HG02884 (cell line): ENCODE measurements at regions not wholly inside any gene's neighbourhood (a gene's known extent, or its start where the extent isn't known, plus 50 kb on each side); places are given as distances from the start of the nearest gene placed in this dataset.

Experiments
- ATAC-seq: cut with Tn5 transposase; IDR thresholded peaks from one replicate; pipeline ENCODE4 v1.9.1; 2021; ENCODE audit warnings: mild to moderate bottlenecking, moderate library complexity; ENCODE audit not compliant: unreplicated experiment

DNA sequence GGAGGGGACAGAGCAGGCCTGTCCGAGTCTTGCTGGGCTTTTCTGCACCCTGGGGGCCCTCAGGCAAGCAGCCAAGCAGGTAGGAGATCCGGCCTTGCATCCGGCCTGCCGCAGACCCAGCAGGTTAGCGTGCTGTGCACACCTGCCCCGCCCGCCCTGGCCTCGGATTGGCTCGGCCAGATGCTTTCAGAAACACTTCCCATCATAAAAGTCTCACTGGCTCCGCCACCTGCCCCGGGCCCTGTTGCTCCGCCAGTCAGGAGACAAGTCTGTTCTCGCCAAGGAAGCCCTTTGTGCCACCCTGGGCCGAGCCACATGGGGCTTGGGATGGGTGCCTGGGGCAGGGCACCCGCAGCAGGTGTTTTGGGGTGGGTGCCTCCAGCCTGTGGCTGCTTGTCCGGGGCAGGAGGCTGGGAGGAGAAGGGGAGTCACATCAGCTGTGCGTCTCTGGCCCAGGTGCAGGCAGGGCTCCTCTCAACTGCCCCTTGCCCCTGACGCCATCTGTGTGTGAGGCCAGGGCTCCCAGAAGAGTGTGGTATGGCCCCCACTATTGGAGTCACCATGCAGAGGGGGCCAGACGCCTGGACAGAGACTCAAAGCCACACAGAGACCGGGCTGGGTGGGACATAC is 228.2 kb upstream of the GSE1 start:
- ATAC-seq, result no peak

DNA sequence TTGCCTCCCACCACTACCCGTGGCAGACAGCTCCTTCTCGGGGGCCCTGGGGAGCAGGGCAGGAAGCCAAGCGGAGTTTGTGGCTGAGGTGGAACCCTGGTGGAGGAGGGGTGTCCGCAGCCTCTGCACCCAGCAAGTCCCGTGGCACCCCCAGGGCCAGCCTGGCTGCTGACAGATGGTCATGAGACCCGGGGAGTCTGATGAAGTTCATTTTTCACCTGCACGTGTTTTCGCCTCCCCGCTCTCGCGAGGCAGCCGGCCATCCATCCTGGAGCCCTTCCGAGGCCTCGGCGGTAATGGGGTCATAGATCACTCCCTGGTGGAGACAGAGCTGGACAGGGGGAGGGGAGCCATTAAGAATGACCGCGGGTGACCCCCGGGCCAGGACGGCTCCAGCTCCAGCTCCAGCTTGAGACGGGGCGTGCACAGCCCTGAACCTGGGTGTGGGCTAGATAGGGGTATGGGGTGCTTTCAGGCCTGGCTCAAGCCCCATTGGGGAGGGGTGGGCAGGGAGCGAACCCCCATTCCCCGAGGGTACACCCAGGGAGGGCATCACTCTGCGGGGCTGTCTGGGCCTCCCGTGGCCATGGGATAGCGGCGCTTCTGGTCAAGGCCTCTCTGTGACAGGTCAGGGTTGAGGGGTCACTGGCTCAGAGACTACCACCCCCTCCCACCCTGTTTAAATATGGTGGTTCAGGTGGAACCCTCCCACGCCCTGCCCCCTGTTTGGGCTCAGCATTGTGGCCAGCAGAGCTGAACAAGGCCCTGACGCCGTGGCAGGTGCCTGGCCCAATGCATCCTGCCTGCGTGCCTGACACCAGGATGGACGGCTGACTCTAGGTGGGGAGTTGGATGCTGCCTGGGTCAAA is 227.4 kb upstream of the GSE1 start:
- no peak for ATAC-seq

DNA sequence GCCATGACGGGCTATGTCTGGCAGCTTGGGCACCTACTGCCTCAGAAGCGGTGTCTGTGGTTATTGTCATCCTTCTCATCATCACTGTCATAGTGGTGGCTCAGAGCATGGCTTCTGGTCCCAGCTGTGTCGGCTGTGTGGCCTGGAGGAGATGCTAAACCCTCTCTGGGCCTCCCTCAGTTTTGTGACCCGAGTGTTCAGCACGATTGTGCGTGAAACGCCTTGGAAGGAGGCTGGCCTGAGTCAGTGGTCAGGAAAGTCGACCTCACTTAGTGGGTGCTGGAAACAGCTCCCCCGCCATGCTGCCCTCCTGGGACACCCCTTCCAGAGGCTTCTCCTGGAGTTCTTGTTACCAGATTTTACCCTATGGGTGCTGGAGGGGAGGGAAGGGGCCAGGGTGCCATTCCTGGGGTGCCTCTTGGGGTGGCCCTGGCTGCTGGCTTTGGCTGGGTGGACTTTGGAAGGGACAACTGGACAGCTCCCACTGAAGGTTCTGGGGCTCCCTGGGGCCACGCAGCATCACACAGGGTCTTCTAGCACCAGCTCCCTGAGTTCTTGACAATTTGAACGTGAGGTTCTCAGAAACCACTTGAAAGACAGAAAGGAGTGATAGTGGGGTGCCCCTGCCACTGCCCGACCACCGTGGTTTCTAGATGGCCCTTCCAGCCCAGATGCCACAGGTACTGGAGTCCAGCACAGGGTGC is 226.5 kb upstream of the GSE1 start:
- no peak for ATAC-seq

DNA sequence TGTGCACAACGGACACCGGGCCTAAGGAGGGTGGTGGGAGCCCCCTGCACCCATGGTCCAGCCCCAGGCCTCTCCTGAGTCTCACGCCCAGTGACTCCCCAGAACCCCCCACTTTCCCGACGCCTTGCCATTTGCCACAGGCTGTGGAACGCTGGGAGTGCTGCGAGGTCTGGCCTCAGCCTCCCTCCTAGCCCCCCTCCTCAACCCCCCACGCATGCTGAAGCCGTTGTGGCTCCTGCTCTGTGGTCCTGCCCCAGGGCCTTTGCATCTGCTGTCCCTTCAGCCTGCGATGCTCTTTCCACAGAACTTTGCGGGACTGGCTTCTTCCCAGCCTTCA is 226.0 kb upstream of the GSE1 start:
- ATAC-seq, result no peak

DNA sequence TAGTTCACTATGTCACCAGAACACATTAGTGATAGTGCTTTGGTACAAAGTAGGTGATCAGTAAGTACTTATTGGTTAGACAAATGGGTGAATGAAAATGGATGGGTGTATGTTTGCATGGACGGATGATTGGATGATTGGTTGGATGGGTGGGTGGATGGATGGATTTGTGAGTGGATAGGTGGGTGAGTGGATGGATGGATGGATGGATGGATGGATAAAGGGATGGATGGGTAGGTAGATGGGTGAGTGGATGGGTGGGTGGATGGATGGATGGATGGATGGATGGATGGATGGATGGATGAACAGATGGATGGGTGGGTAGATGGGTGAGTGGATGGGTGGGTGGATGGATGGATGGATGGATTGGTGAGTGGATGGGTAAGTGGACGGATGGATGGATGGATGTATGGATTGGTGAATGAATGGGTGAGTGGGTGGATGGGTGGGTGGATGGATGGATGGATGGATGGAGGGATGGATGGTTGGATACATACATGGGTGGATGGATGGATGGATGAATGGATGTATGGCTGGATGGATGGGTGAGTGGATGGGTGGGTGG is 225.3 kb upstream of the GSE1 start:
- no peak for ATAC-seq

DNA sequence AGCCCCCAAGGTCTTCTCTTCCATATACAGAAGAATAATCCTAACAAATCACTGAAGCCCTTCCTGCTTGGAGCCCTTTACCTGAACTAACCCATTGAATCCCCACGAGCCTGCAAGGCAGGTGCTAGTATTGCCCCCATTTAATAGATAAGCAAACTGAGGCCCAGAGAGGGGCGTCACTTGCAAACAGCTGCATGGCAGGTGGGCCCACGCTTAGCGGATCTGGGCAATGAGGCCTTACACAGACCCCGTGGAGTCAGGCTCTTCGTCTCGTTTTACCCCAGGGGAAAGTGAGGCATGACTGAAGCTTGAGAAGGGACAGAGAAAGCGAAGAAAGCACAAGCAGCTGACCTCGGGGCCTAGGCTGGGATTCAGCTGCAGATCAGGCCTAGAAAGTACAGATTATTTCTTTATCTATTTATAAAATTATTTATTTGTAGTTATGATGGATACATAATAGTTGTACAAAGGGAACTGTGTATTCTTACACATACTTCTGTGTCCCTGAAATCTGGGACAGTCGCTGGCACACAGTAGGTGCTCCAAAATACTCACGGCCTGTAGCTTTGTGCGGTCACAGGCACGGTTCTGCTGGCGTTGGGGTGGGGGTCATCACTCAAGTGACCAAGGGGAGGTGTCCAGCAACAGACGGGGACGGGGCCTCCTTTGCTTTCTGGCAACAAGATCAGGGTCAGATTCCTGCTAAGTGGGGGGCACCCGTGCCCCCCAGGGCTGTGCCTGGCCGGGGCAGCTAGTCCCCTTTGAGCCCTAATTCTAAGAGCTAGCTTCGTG is 223.2 kb upstream of the GSE1 start:
- no peak for ATAC-seq

DNA sequence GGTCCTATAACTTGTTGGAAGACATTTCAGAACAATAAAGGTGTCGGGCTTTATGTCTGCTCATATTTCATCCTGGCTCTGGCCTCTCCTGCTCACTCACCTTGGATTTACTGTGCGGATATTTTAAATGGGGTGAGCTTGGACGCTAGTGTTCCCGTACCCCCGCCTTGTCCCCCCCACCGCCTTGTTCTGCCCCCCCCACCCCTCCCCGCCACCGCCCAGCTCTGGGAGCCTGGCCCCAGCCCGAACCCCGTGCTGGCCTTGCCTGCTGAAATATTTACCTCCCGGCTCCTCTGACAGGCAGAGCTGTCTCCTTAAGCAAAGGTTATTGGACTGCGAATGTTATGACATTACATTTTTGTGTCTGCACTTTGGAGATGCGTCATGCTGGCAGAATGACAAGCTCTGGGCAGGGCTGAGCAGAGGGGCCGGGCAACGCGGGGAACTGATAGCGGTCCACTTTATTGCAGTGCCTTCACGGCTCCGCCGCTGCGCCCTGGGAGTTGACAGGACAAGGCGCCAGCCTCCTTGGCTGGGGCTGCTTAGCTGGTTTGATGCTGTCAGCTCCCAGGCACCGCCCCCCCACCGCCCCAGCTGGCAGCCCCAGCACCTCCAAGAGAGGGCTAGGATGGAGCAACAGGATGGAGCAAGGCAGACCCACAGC is 222.5 kb upstream of the GSE1 start:
- ATAC-seq, result no peak

DNA sequence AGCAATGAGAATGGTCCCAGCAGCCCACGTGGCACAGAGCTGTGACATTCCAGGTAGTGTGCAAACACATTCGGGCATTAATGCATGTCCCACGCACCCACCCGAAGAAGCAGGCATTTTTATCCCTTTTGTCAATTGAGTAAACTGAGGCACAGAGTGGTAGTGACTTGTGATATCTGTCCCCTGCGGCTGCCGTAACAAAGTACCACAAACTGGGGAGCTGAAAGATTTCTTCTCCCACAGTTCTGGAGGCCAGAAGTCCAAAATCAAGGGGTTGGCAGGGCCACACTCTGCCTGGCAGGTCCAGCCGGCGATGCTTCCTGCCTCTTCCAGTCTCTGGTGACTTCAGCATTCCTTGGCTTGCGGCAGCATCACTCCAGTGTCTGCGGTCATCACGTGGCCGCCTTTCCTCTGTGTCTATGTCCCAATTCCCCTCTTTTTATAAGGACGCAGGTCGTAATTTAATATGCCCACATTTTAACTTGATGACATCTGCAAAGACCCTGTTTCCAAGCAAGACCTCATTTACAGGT is 221.9 kb upstream of the GSE1 start:
- no peak for ATAC-seq

DNA sequence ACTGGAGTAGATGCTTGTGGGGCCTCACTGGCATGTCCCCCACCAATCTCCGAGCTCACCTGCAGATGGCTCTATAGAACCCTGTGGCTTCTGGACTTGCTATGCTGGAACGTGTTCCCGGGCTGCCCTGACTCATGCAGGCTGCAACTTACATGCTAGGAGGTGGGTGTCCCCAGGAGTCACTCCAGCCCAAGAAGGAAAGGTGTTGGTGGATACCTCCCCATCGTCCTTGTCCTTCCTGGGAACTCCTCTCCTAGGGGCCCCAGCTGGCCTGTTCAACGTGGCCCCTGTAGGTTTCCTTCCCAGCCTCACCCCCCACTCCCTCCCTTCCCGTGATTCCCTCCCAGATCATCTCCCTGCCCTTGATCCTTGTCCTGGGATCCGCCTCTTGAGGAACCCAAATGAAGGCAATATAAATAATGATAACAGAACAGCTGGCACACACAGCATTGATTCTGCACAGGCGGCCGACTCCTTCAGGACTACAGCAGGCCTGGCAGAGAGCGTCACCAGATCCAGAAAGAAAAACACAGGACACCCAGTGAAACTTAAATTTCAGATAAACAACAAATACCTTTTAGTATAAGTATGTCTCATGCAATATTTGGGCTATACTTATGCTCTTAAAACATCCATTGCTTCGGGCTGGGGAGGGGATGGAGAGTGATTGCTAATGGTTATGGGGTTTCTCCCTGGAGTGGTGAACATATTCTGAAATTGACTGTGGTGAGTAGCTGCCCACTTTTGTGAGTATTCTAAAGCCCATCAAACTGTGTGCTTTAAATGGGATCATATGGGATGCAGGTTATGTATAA is 221.1 kb upstream of the GSE1 start:
- no peak for ATAC-seq

DNA sequence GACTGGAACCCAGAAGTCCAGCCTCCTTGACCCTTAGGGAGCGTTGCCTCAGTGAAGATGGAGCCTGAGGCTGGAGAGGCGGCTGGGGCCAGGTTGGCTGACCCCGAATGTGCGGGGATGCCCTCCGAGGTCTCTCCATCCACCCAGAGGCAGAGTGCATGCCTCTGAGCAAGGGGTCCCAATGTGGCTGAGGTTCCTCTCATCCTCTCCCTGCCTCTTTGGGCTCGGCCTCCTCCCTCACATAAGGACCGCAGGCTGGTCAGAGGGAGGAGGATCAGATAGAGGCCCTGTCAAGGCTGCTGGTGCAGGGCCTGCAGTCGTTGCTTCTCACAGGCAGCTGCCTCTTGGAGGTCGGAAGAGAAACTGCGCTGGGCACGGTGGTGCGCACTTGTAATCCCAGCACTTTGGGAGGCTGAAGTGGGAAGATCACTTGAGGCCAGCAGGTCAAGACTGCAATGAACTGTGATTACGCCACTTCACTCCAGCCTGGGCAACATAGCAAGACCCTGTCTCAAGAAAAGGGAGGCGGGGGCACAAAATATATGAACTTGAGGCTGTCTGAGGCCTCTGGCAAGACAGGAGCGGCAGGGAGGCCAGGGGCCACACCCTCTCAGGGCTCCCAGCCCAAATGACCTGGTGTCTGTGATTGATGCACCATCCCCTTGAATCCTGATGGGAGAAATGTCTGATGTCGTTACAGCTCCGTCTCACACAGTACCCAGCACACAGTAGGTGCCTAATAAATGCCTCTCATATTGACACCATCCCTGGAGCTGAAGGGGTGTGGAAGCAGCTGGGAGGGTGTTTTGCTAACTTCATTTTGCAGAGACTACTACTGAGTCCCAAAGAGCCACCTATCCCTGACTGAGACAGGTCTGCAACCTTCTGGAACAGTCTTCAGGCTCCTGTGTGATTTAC is 220.1 kb upstream of the GSE1 start:
- ATAC-seq, result no peak

DNA sequence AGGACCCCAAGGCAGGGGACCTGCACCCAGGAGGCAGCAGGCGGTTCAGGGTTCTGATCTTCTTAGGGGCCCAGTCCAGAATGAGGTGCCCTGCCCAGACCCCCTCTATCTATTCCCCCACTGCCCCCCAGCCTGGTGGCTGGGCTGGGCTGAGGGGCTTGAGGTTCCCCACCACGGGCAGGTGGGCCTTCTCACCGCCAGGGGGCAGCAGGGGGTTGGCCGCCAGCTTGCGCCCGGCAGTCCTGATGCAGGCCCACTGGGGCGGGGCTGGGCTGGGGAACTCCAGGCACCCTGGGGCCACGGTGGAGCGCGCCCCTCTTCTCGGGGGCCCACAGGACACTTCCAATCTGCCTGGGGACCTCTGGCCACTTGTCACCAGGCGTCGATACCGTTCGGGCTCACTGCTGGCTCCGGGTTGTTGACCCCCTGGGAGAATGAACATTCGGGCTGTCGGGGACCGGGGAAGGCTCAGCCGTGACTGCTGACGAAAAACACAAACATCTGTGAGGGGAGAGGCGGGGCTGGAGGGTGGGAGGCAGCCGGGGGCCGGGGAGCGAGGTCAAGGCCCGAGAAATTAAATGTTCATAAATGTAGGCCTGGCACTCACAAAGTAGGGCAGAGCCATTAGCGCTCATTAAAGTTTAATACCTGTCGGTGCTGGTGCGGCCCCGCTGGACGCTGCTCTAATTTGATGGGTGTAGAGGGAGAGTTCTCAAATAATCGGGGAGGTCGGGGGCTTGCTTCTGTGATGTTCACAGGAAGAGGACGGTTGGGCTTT is 219.3 kb upstream of the GSE1 start:
- ATAC-seq, result no peak

DNA sequence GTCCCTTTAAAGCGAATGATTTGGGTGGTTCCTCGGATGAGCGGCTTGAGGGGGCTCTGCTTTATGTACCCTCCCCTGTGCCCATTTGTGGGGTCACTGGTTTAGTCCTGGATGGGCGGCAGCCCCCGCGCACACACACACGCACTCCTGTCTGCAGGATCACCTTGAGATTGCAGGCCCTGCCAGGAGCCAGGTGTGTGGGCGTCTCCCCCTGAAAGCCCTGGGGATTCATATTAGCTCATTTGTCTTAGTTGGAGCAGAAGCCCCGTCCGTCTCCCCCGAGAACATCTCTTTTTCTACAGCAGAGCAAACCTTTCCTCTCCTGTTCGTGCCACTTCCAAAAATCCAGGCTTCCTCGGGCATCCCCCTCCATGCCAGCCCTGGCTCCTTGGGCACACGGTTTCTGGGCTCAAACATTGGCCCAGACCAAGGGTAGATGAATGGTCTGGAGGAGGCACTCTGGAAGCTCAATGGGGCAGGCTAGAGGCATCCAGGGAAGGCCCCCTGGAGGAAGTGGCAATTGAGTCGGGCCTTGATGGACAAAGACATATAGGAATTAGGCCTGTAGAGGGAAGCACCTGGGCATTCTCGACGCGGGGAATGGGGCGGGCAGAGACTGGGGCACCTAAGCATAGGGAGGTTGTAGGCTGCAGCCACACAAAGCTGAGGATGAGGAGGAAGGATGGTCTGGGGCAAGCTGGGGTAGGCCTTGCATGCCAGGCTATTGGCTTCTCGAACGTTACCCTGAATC is 218.5 kb upstream of the GSE1 start:
- ATAC-seq, result no peak

DNA sequence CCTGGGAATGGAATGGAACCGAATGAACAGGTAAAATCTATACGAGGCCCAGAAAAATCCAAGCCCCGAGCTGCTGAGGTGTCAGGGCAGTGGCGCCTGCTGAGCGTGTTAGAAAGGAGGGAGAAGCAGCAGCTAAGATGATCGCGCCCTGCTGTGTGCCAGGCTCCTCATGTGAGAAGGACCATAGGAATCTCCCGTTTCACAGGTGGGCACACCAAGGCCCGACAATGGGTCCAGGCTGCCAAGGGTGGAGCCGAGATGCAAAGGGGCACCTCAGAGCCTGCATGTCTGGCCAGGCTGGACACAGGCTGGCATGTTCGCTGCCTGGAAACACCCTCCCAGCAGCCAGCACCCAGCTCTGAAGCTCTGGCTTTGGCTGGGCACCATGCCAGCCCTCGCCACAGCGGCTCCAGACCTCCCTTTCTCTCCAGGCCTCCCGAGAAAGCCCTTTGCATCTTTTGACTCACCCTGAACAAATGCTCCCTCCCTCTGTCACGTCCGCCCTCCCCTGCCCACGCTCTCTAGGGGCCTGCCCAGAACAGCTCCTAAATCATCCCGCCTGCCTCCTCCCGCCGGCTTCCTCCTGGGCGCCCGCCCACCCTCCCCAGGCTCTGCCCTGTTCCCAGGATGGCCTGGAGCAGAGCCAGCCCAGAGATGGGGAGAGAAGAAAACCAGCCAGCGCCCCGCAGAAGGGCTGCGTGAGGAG is 217.8 kb upstream of the GSE1 start:
- no peak for ATAC-seq

DNA sequence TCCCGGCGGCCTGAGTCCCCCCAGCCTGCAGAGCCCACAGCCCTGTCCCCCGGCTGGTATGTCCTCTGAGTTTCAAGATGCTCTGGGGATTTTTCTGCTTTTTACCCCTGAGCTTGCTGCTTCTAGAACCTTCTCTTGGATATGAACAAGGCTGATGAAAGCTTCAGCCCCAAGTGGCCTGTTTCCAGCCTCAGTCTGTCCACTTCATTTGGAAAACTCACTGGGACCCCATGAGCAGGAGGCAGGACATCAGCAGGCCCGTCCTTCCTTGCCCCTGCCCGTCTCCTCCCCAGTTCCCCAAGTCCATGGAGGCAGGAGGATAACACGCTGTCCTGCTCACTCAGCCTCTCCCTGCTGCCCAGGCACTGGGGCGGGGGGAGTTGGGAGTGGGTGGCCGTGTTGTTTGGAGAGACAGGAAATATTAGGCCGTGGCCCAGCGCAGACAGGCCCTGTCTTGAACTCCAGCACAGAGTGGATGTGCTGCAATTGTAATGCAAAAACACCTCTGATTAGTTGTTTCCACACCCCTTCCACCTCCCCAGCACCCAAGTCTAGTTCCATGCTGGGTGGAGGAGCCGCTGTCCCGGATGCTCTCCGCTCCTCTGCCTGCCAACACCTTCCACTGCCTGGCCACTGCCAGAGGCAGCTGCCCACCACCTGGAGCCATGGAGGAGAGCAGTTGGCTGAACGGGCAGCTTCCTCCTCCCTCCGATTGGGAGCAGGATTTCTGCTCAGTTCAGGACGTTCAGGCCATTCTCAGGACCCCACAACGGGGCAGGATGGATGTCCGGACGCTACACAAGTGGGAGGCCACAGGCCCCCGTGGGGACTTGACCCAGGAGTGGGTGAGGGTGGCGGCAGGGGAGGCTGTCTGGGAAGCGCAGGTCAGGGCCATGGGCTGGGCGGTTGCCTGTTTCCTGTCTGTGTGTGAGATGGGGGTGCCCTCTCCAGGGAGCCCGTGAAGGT is 216.9 kb upstream of the GSE1 start:
- ATAC-seq, result no peak
